SKM-1 treated with dmso at 0.1 percent for 144 hours (cell line): ENCODE measurements at regions not wholly inside any gene's neighbourhood (a gene's known extent, or its start where the extent isn't known, plus 50 kb on each side); places are given as distances from the start of the nearest gene placed in this dataset.

Experiments
- DNase-seq: peaks from one replicate; lab custom pipeline; 2025; ENCODE audit not compliant: unreplicated experiment; lab: John Stamatoyannopoulos, UW

DNA sequence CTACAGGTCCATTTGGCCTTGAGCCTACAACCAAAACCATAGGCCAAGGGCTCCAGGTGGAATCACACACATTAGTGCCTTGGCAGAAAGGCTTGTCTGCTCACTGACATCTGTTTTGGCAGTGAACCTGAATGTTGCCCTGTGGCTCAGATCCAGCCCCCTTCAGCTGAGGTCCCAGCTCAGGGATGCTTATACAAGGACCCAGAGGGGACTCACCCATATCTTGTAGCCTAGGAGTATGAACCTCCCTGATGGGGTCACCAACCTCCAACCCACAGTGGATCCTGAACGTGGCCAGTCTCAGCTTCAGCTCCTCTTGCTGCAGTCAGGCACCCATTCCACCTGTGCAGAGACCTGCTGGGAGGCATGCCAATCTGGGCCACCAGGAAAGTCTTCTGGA is 50.8 kb upstream of the HMX1 start:
- no peak for DNase-seq

DNA sequence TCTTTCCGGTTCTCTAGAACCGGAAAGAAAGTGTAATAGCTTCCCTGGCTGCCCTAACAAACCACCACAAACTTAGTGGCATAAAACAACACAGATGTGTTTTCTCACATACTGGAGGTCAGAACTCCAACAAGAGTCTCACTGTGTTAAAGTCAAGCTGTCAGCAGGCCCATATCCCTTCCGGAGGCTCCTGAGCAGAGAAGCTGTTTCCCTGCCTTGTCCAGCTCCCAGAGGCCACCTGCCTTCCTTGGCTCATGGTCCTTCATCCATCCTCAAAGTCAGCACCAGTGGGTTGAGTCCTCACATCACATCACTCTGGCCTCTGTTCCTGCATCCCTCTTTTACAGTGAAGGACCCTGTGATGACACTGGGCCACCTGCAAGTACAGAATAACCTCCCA is 49.8 kb upstream of the HMX1 start:
- no peak for DNase-seq
